Activated naive CD8-positive, alpha-beta T cell treated with anti-CD3 and anti-CD28 coated beads, Interleukin-2, amount 10 ng/mL, durations not matched to agents 7 days and 5 days (primary cell): ENCODE measurements at regions not wholly inside any gene's neighbourhood (a gene's known extent, or its start where the extent isn't known, plus 50 kb on each side); places are given as distances from the start of the nearest gene placed in this dataset.

Source experiments
- ATAC-seq: fragments of 150-1000 bp; cut with Tn5 transposase; one replicate; pipeline ENCODE4 v1.10.0; 2021; ENCODE audit warnings: low read depth, moderate library complexity
- POLR2A ChIA-PET: fragments of 350-600 bp; sonication (Branson Sonifier 250); formaldehyde crosslinking; loops from one replicate; lab custom pipeline; 2021; ENCODE audit warnings: antibody characterized with exemption; lab: Charles Lee
- DNase-seq: peaks from one replicate; pipeline ENCODE4 v3.0.0; 2021
- H3K27ac Mint-ChIP-seq: one replicate; pipeline ENCODE4 v1.8.0; 2022; ENCODE audit warnings: mild to moderate bottlenecking, mixed read lengths
- H3K27me3 Mint-ChIP-seq: one replicate; pipeline ENCODE4 v1.8.0; 2022; ENCODE audit warnings: mild to moderate bottlenecking, moderate library complexity, mixed read lengths
- H3K36me3 Mint-ChIP-seq: one replicate; pipeline ENCODE4 v1.8.0; 2021; ENCODE audit warnings: mild to moderate bottlenecking, mixed read lengths
- H3K4me1 Mint-ChIP-seq: one replicate; pipeline ENCODE4 v1.8.0; 2021; ENCODE audit warnings: mixed read lengths
- H3K4me3 Mint-ChIP-seq: one replicate; pipeline ENCODE4 v1.8.0; 2022; ENCODE audit warnings: mild to moderate bottlenecking, moderate library complexity, mixed read lengths
- H3K9me3 Mint-ChIP-seq: one replicate; pipeline ENCODE4 v1.8.0; 2021; ENCODE audit warnings: mixed read lengths

DNA sequence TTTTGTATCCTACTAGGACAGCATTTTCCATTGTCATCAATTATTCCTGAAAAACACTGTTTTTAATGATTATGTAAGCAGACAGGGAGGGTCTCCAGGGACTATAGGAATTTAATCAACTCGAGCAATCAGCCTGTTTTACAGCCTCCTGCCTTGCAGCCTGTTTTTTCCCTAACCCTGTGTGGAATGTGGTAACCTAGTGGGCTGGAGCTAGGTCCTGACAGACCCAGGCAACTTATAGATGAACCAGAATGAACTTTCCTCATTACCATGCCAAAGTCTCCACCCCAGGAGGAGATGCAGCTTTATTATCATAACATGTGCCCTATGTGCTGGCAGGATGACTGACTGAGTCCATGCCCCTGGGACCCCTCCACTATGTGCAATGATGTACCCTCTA is 375.1 kb downstream of the BMP4 start:
- Mint-ChIP-seq H3K36me3 (no peaks in the 10 kb centered on the region), H3K27ac (no peak overlapping the region), H3K27me3 (no peaks in the 10 kb centered on the region), H3K4me3 (no peak overlapping the region), H3K9me3 (peaks cover 1% of the 10 kb centered on the region), H3K4me1 (no peaks in the 10 kb centered on the region)
- POLR2A ChIA-PET = no interaction called here
- ATAC-seq (no peak), DNase-seq (no peak)

DNA sequence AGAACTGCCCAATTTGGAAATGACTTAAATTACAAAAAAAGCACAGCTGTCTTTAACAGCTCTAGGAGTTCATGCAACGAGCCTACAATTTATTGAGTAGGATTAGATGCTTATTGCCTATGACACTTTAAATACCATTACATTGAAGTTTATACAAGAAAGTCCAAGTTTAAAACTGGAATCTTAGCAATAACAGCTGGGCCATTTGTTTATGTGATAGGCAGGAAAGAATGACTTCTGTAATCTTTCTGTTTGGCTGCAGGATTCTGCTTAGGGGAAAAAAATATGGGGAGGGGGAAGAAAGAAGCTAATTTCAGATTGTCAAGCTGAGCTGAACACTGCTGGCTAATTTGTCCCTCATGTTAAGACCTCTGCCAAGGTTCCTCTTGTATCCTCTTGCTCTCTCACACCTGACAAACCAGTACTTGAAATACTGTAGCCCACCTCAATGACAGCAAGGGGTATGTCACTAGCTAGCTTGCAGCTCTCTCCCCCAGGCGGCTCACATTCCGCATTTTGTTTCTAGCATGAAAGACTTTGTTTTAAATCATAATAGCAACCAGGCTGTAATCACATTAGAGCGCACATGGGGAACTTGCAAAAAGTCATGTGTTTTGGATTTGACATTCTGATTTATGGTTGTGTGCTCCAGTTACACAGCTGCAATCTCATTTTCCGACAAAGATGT is 384.8 kb downstream of the BMP4 start:
- H3K27ac Mint-ChIP-seq = no peak overlapping the region
- H3K4me3 Mint-ChIP-seq = no peak overlapping the region
- peaks cover 1% of the 10 kb centered on the region for H3K9me3 Mint-ChIP-seq
- no peaks in the 10 kb centered on the region for H3K4me1 Mint-ChIP-seq
- H3K36me3 Mint-ChIP-seq = no peaks in the 10 kb centered on the region
- ATAC-seq = no peak
- H3K27me3 Mint-ChIP-seq = peaks cover 22% of the 10 kb centered on the region
- POLR2A ChIA-PET = no interaction called here
- no peak for DNase-seq

DNA sequence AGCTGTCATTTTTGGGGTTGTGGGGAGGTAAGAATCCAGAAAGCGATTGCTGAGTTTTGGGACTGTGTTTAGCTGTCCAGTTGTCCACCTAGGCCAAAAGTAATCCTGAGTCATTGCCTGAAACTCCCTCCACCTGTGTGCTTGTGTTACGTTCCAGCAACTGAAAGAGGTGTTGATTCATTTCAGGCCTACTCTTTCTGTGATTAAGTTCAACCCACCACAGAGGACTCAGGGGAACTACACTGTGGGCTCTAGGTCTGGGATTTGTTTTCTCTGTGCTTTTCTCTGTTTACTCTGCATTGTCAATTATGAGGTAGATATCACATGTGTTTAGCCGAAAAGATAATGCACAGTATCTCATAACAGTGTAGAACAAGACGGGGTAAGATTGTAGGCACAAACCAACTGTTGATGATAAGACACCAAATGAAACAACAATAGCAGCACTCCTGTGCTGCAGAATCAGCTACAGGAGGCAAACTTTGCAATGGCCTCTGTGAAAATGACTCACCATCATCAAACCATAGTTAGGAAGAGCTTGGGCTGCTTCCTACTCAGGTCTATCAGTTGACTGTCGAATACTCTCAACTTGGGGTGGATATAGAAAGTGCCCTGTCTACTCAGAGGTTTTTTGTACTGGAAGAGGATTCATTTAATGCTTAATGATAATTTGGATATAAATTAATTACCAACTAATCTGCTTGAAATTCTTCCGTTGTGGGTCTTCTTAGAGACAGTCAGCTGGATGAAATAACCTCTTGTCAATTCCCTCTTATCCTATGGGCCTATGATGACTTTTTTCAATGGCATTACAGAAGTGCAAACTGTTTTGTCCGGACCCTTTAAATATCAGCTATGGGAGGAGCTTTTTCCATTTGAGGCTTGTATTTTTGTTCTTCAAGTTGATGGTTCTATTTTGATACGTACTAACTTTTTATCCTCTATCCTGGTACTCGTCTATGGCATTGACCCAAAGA is 385.9 kb downstream of the BMP4 start:
- H3K27me3 Mint-ChIP-seq = peaks cover 22% of the 10 kb centered on the region
- no peak overlapping the region for H3K4me3 Mint-ChIP-seq
- no peak for ATAC-seq
- no peaks in the 10 kb centered on the region for H3K36me3 Mint-ChIP-seq
- DNase-seq = no peak
- H3K27ac Mint-ChIP-seq = no peak overlapping the region
- H3K4me1 Mint-ChIP-seq = no peaks in the 10 kb centered on the region
- no peaks in the 10 kb centered on the region for H3K9me3 Mint-ChIP-seq
- POLR2A ChIA-PET = interaction anchor here (0.6 kb wide), 1 partner anchor 93 kb away, joined by 3 read pairs; no protein-coding TSS in a partner anchor

- no peaks in the 10 kb centered on the region for H3K4me1 Mint-ChIP-seq
- POLR2A ChIA-PET = no interaction called here
- H3K4me3 Mint-ChIP-seq = no peak overlapping the region
- H3K9me3 Mint-ChIP-seq = peaks cover 2% of the 10 kb centered on the region
- ATAC-seq = no peak
- H3K36me3 Mint-ChIP-seq = no peaks in the 10 kb centered on the region
- no peak for DNase-seq
- H3K27me3 Mint-ChIP-seq = peaks cover 22% of the 10 kb centered on the region
- no peak overlapping the region for H3K27ac Mint-ChIP-seq
These were observed 387.2 kb downstream of the BMP4 start for GRCh38 chr14:53569446-53569845.

DNA sequence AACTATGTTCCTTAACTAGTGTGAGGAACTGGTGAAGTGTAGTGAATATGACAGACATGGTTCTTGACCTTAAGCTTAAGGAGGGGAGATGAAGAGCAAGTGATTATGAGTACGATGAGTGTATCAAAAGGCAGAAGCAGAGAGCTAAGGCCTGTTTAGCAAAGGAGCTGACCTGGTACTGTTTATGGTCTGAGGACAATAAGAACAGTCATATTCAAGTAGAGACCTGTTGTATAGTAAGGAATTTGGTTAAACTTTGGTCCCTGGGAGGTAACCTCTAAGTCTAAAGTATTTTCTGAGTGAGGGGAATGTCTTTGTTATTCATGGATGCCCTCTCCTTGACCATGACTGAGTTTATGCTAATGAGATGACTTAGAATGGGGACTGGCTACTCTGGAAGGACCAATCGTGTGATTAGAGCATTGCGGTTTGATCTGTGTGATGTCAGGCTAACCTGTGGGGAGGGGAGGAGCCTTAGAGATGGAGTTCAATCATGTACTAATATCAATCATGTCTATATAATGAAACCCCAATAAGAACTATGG is 389.3 kb downstream of the BMP4 start:
- ATAC-seq (no peak), DNase-seq (no peak)
- H3K4me3 Mint-ChIP-seq = no peak overlapping the region
- no peaks in the 10 kb centered on the region for H3K4me1 Mint-ChIP-seq
- peaks cover 13% of the 10 kb centered on the region for H3K27me3 Mint-ChIP-seq
- POLR2A ChIA-PET = no interaction called here
- H3K27ac Mint-ChIP-seq = no peak overlapping the region
- H3K36me3 Mint-ChIP-seq = no peaks in the 10 kb centered on the region
- H3K9me3 Mint-ChIP-seq = peaks cover 2% of the 10 kb centered on the region

DNA sequence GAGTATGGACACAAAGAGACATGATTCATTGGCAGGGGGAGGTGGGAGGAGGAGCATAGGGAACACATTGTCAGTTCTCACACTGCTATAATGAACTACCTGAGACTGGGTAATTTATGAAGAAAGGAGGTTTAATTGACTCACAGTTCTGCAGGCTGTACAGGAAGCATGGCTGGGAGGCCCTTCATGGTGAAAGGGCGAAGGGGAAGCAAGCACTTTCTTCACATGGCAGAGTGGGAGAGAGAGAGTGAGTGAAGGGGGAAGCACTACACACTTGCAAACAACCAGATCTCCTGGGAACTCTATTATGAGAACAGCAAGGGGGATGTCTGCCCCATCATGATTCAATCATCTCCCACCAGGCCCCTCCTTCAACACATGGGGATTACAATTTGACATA is 391.8 kb downstream of the BMP4 start:
- DNase-seq (no peak), ATAC-seq (no peak)
- Mint-ChIP-seq H3K4me1 (no peaks in the 10 kb centered on the region), H3K36me3 (no peaks in the 10 kb centered on the region), H3K4me3 (no peak overlapping the region), H3K27me3 (no peaks in the 10 kb centered on the region), H3K9me3 (peaks cover 9% of the 10 kb centered on the region), H3K27ac (no peak overlapping the region)
- POLR2A ChIA-PET = no interaction called here

GRCh38 chr14:53563628-53564027 is 393.0 kb downstream of the BMP4 start:
- DNase-seq = no peak
- POLR2A ChIA-PET = no interaction called here
- no peak for ATAC-seq
- H3K9me3 Mint-ChIP-seq = peaks cover 9% of the 10 kb centered on the region
- H3K27ac Mint-ChIP-seq = no peak overlapping the region
- no peaks in the 10 kb centered on the region for H3K4me1 Mint-ChIP-seq
- H3K36me3 Mint-ChIP-seq = no peaks in the 10 kb centered on the region
- no peaks in the 10 kb centered on the region for H3K27me3 Mint-ChIP-seq
- no peak overlapping the region for H3K4me3 Mint-ChIP-seq

GRCh38 chr14:53553221-53553620 is 400.1 kb upstream of the DDHD1 start:
- DNase-seq (no peak), ATAC-seq (no peak)
- POLR2A ChIA-PET = no interaction called here
- Mint-ChIP-seq H3K36me3 (no peaks in the 10 kb centered on the region), H3K27me3 (peaks cover 5% of the 10 kb centered on the region), H3K4me3 (no peak overlapping the region), H3K4me1 (no peaks in the 10 kb centered on the region), H3K9me3 (peaks cover 2% of the 10 kb centered on the region), H3K27ac (no peak overlapping the region)

DNA sequence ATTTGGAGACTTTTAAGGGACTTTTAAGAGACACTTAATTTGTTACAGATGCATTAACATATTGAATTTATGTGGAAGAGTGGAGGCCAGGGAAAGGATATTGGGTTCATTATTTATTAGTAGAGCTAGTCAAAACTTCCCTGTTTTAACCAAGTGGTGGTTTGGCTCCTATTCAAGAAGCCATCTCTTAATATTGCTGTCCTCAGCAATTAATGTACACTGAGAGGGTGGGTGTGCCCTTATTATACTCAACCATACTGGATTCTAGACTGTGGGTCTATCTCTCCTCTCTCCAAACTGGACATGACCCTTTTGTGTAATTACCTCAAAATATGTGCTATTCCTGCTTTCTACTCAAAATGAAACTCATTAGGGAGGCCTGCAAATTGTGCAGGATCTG is 398.7 kb upstream of the DDHD1 start:
- H3K36me3 Mint-ChIP-seq = no peaks in the 10 kb centered on the region
- DNase-seq (no peak), ATAC-seq (no peak)
- peaks cover 5% of the 10 kb centered on the region for H3K27me3 Mint-ChIP-seq
- no peak overlapping the region for H3K27ac Mint-ChIP-seq
- H3K4me3 Mint-ChIP-seq = no peak overlapping the region
- no peaks in the 10 kb centered on the region for H3K4me1 Mint-ChIP-seq
- peaks cover 2% of the 10 kb centered on the region for H3K9me3 Mint-ChIP-seq
- POLR2A ChIA-PET = no interaction called here

GRCh38 chr14:53550776-53551175 is 397.7 kb upstream of the DDHD1 start:
- peaks cover 5% of the 10 kb centered on the region for H3K27me3 Mint-ChIP-seq
- peaks cover 2% of the 10 kb centered on the region for H3K9me3 Mint-ChIP-seq
- H3K4me3 Mint-ChIP-seq = no peak overlapping the region
- DNase-seq (no peak), ATAC-seq (no peak)
- H3K27ac Mint-ChIP-seq = no peak overlapping the region
- POLR2A ChIA-PET = no interaction called here
- no peaks in the 10 kb centered on the region for H3K36me3 Mint-ChIP-seq
- H3K4me1 Mint-ChIP-seq = no peaks in the 10 kb centered on the region

GRCh38 chr14:53549956-53550355 is 396.8 kb upstream of the DDHD1 start:
- Mint-ChIP-seq H3K27me3 (peaks cover 9% of the 10 kb centered on the region), H3K27ac (no peak overlapping the region), H3K9me3 (no peaks in the 10 kb centered on the region), H3K4me1 (no peaks in the 10 kb centered on the region), H3K36me3 (no peaks in the 10 kb centered on the region), H3K4me3 (no peak overlapping the region)
- ATAC-seq (no peak), DNase-seq (no peak)
- POLR2A ChIA-PET = no interaction called here

- H3K4me1 Mint-ChIP-seq = no peaks in the 10 kb centered on the region
These were observed 394.5 kb upstream of the DDHD1 start for GRCh38 chr14:53547593-53547992.

GRCh38 chr14:53545217-53545616 is 392.1 kb upstream of the DDHD1 start:
- Mint-ChIP-seq H3K4me1 (no peaks in the 10 kb centered on the region), H3K27me3 (peaks cover 11% of the 10 kb centered on the region), H3K27ac (no peak overlapping the region), H3K9me3 (no peaks in the 10 kb centered on the region), H3K4me3 (no peak overlapping the region), H3K36me3 (no peaks in the 10 kb centered on the region)
- ATAC-seq = no peak
- POLR2A ChIA-PET = no interaction called here
- DNase-seq = no peak

More at GRCh38 chr14:53547593-53547992, 394.5 kb upstream of the DDHD1 start:
- H3K4me3 Mint-ChIP-seq = no peak overlapping the region
- no peaks in the 10 kb centered on the region for H3K9me3 Mint-ChIP-seq
- ATAC-seq (no peak), DNase-seq (no peak)
- no peak overlapping the region for H3K27ac Mint-ChIP-seq
- peaks cover 11% of the 10 kb centered on the region for H3K27me3 Mint-ChIP-seq
- POLR2A ChIA-PET = no interaction called here
- H3K36me3 Mint-ChIP-seq = no peaks in the 10 kb centered on the region
